ENCODE measurements at regions not wholly inside any gene's neighbourhood (a gene's known extent, or its start where the extent isn't known, plus 50 kb on each side); places are given as distances from the start of the nearest gene placed in this dataset.

- no peak for DNase-seq
- no peaks in the 10 kb centered on the region for H4K20me1 ChIP-seq (ENCODE audit: insufficient read depth, low read length)
- no peaks in the 10 kb centered on the region for H3K36me3 ChIP-seq (replicated peaks in 1 of 2; ENCODE audit: control insufficient read depth in 1 of 2, insufficient read depth in 2 of 2, low read length in 2 of 2)
- intact Hi-C loops (cut with micrococcal nuclease): no loop called here
- H3K4me3 ChIP-seq (replicated peaks in 1 of 3; ENCODE audit: low read depth in 2 of 3, low read length in 3 of 3): no peak overlapping the region
- Mint-ChIP-seq H3K9me3 (peaks cover 0 to 4% (median 0%) of the 10 kb centered on the region in 7 donors), H3K27ac (no peak overlapping the region), H3K27me3 (ENCODE audit: low read depth in 3 of 3) (peaks cover 2 to 5% (median 4%) of the 10 kb centered on the region in 3 donors), H3K4me3 (no peak overlapping the region), H3K36me3 (no peaks in the 10 kb centered on the region), H3K4me1 (peaks cover 8% of the 10 kb centered on the region)
- TF ChIP-seq, protein P1, sequence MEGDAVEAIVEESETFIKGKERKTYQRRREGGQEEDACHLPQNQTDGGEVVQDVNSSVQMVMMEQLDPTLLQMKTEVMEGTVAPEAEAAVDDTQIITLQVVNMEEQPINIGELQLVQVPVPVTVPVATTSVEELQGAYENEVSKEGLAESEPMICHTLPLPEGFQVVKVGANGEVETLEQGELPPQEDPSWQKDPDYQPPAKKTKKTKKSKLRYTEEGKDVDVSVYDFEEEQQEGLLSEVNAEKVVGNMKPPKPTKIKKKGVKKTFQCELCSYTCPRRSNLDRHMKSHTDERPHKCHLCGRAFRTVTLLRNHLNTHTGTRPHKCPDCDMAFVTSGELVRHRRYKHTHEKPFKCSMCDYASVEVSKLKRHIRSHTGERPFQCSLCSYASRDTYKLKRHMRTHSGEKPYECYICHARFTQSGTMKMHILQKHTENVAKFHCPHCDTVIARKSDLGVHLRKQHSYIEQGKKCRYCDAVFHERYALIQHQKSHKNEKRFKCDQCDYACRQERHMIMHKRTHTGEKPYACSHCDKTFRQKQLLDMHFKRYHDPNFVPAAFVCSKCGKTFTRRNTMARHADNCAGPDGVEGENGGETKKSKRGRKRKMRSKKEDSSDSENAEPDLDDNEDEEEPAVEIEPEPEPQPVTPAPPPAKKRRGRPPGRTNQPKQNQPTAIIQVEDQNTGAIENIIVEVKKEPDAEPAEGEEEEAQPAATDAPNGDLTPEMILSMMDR (IDR thresholded peaks at IDR 0.05): no peak
- H3K9me3 ChIP-seq (replicated peaks in 1 of 2; ENCODE audit: control insufficient read depth in 1 of 2, insufficient read depth in 1 of 2, low read length in 2 of 2): no peaks in the 10 kb centered on the region
- no peak overlapping the region for H2AFZ ChIP-seq (ENCODE audit: insufficient read depth, low read depth, low read length, poor library complexity, severe bottlenecking)
- H3K4me1 ChIP-seq (ENCODE audit: control insufficient read depth in 1 of 2, insufficient read depth in 2 of 2, low read length in 2 of 2): no peaks in the 10 kb centered on the region
- H3K4me2 ChIP-seq (replicated peaks; ENCODE audit: extremely low read depth, low read length, poor library complexity, severe bottlenecking): no peak overlapping the region
- no peak overlapping the region for H3K27ac ChIP-seq (ENCODE audit: low read depth in 1 of 2, low read length in 2 of 2)
- peaks cover 0 to 2% of the 10 kb centered on the region in 2 donors for H3K27me3 ChIP-seq (ENCODE audit: control insufficient read depth in 2 of 2, insufficient read depth in 2 of 2, low read length in 2 of 2)
- WGBS (ENCODE audit: insufficient coverage): 75% methylated on average over 2 of the region's 4 CpGs
- H3K79me2 ChIP-seq (ENCODE audit: insufficient read depth, low read length): no peaks in the 10 kb centered on the region
- no peak overlapping the region for H3K9ac ChIP-seq (ENCODE audit: insufficient read depth, low read length, poor library complexity, severe bottlenecking)
Measured at GRCh38 chr4:53786632-53787031, 195.3 kb upstream of the LNX1 start.

GRCh38 chr4:53785996-53786395, 194.7 kb upstream of the LNX1 start:
- H3K4me1 Mint-ChIP-seq: peaks cover 8% of the 10 kb centered on the region
- no peak overlapping the region for H3K4me2 ChIP-seq (replicated peaks; ENCODE audit: extremely low read depth, low read length, poor library complexity, severe bottlenecking)
- no peak for DNase-seq
- WGBS (ENCODE audit: insufficient coverage): 80% methylated on average over 1 of the region's 6 CpGs
- no peak overlapping the region for H3K27ac ChIP-seq (ENCODE audit: low read depth in 1 of 2, low read length in 2 of 2)
- no peaks in the 10 kb centered on the region for H4K20me1 ChIP-seq (ENCODE audit: insufficient read depth, low read length)
- no peaks in the 10 kb centered on the region for H3K36me3 ChIP-seq (replicated peaks in 1 of 2; ENCODE audit: control insufficient read depth in 1 of 2, insufficient read depth in 2 of 2, low read length in 2 of 2)
- peaks cover 0 to 2% of the 10 kb centered on the region in 2 donors for H3K27me3 ChIP-seq (ENCODE audit: control insufficient read depth in 2 of 2, insufficient read depth in 2 of 2, low read length in 2 of 2)
- TF ChIP-seq, protein P1 (IDR thresholded peaks at IDR 0.05): no peak
- no peak overlapping the region for H3K9ac ChIP-seq (ENCODE audit: insufficient read depth, low read length, poor library complexity, severe bottlenecking)
- H3K4me3 ChIP-seq (replicated peaks in 1 of 3; ENCODE audit: low read depth in 2 of 3, low read length in 3 of 3): no peak overlapping the region
- H3K9me3 ChIP-seq (replicated peaks in 1 of 2; ENCODE audit: control insufficient read depth in 1 of 2, insufficient read depth in 1 of 2, low read length in 2 of 2): no peaks in the 10 kb centered on the region
- H2AFZ ChIP-seq (ENCODE audit: insufficient read depth, low read depth, low read length, poor library complexity, severe bottlenecking): no peak overlapping the region
- no peak overlapping the region for H3K4me3 Mint-ChIP-seq
- no peak overlapping the region for H3K27ac Mint-ChIP-seq
- H3K79me2 ChIP-seq (ENCODE audit: insufficient read depth, low read length): no peaks in the 10 kb centered on the region
- H3K4me1 ChIP-seq (ENCODE audit: control insufficient read depth in 1 of 2, insufficient read depth in 2 of 2, low read length in 2 of 2): no peaks in the 10 kb centered on the region
- peaks cover 1 to 5% (median 3%) of the 10 kb centered on the region in 3 donors for H3K27me3 Mint-ChIP-seq (ENCODE audit: low read depth in 3 of 3)
- H3K36me3 Mint-ChIP-seq: no peaks in the 10 kb centered on the region
- intact Hi-C loops (cut with micrococcal nuclease): no loop called here
- peaks cover 0 to 4% (median 0%) of the 10 kb centered on the region in 7 donors for H3K9me3 Mint-ChIP-seq

Data from CD14-positive monocyte (primary cell).